A673 (cell line): ENCODE measurements at regions not wholly inside any gene's neighbourhood (a gene's known extent, or its start where the extent isn't known, plus 50 kb on each side); places are given as distances from the start of the nearest gene placed in this dataset.

Experiments used
- BruUV-seq: library from RNA; stranded (reverse); fragments of 400-500 nt; replicated peaks from 2 replicates; lab custom pipeline; 2021; lab: Mats Ljungman, UMichigan
- CTCF ChIA-PET: fragments of 300-600 bp; sonication (Branson Sonifier 250); formaldehyde crosslinking; loops from one replicate; lab custom pipeline; 2022; ENCODE audit warnings: antibody characterized with exemption; lab: Charles Lee
- POLR2A ChIA-PET: fragments of 300-600 bp; sonication (Branson Sonifier 250); formaldehyde crosslinking; loops from one replicate; lab custom pipeline; 2022; ENCODE audit warnings: antibody characterized with exemption; ENCODE audit not compliant: low non-redundant PET; lab: Charles Lee
- DNase-seq: peaks from one replicate; pipeline ENCODE4 v3.0.0-alpha.2; 2015; ENCODE audit warnings: low spot score
- H3K27ac ChIP-seq: fragments of 200-600 bp; sonication (generic); 2 replicates; pipeline ENCODE4 v1.5.1; 2016; ENCODE audit warnings: mixed run types, low read depth, mild to moderate bottlenecking, mixed read lengths, antibody characterized with exemption, low read length; ENCODE audit not compliant: poor library complexity, severe bottlenecking
- H3K27me3 ChIP-seq: fragments of 200-600 bp; sonication (generic); replicated peaks from 2 replicates; pipeline ENCODE4 v1.6.1; 2017; ENCODE audit warnings: mixed run types, low read depth, mild to moderate bottlenecking, mixed read lengths, antibody characterized with exemption, low read length; ENCODE audit not compliant: insufficient read depth, poor library complexity
- H3K36me3 ChIP-seq: fragments of 200-600 bp; sonication (generic); 2 replicates; pipeline ENCODE4 v1.6.1; 2016; ENCODE audit warnings: mixed run types, mild to moderate bottlenecking, mixed read lengths, antibody characterized with exemption, low read length; ENCODE audit not compliant: insufficient read depth, poor library complexity, severe bottlenecking
- H3K4me1 ChIP-seq: fragments of 200-600 bp; sonication (generic); 2 replicates; pipeline ENCODE4 v1.6.1; 2017; ENCODE audit warnings: mixed run types, mild to moderate bottlenecking, mixed read lengths, antibody characterized with exemption, low read length; ENCODE audit not compliant: insufficient read depth, poor library complexity, severe bottlenecking
- H3K4me3 ChIP-seq: fragments of 200-600 bp; sonication (generic); 2 replicates; pipeline ENCODE4 v1.5.1; 2016; ENCODE audit warnings: low read depth, mixed run types, mild to moderate bottlenecking, mixed read lengths, low read length; ENCODE audit not compliant: poor library complexity, severe bottlenecking
- H3K9me3 ChIP-seq: fragments of 200-600 bp; sonication (generic); 2 replicates; pipeline ENCODE4 v1.6.1; 2016; ENCODE audit warnings: mixed run types, low read depth, mild to moderate bottlenecking, mixed read lengths, antibody characterized with exemption, low read length; ENCODE audit not compliant: poor library complexity, severe bottlenecking
- CTCF ChIP-seq: fragments of 300-800, 200-600 bp; sonication (generic); conservative IDR thresholded peaks from 2 replicates; pipeline ENCODE4 v1.5.1; 2017; ENCODE audit warnings: low read depth, mild to moderate bottlenecking, antibody characterized with exemption, low read length, moderate library complexity, mixed read lengths
- EZH2 ChIP-seq: fragments of 200-600 bp; sonication (generic); IDR thresholded peaks from 2 replicates; pipeline ENCODE4 v1.6.1; 2017; ENCODE audit warnings: borderline replicate concordance, low read depth, mild to moderate bottlenecking, mixed read lengths, antibody characterized with exemption, low read length; ENCODE audit not compliant: poor library complexity, severe bottlenecking
- intact Hi-C: fragments of 100-400 bp; cut with micrococcal nuclease; formaldehyde crosslinking; loops from one replicate; pipeline ENCODE4 v1.10.0; 2022; ENCODE audit not compliant: unreplicated experiment

- intact Hi-C loops: no loop called here
- no peak for DNase-seq
- no peak overlapping the region for H3K27ac ChIP-seq
- TF ChIP-seq CTCF (no peak), EZH2 (no peak)
- H3K4me1 ChIP-seq: no peaks in the 10 kb centered on the region
- no peak overlapping the region for H3K4me3 ChIP-seq
- POLR2A ChIA-PET: no interaction called here
- no peaks in the 10 kb centered on the region for H3K27me3 ChIP-seq
- CTCF ChIA-PET: no interaction called here
- BruUV-seq: no TSS peak
- H3K9me3 ChIP-seq: no peaks in the 10 kb centered on the region
- no peaks in the 10 kb centered on the region for H3K36me3 ChIP-seq
These were observed 150.6 kb upstream of the MED14 start for GRCh38 chrX:40885989-40886388.

- Histone ChIP-seq H3K27ac (no peak overlapping the region), H3K36me3 (no peaks in the 10 kb centered on the region), H3K4me3 (no peak overlapping the region), H3K9me3 (no peaks in the 10 kb centered on the region), H3K27me3 (no peaks in the 10 kb centered on the region), H3K4me1 (no peaks in the 10 kb centered on the region)
- ChIA-PET POLR2A (no interaction called here), CTCF (no interaction called here)
- DNase-seq: no peak
- no peak for TF ChIP-seq CTCF
- TF ChIP-seq EZH2: no peak
- no TSS peak for BruUV-seq
- intact Hi-C loops: no loop called here
These were observed 152.1 kb upstream of the MED14 start for GRCh38 chrX:40887476-40887875.

GRCh38 chrX:40891798-40892197 is 156.5 kb upstream of the MED14 start:
- ChIA-PET POLR2A (no interaction called here), CTCF (no interaction called here)
- BruUV-seq: no TSS peak
- DNase-seq: no peak
- intact Hi-C loops: no loop called here
- Histone ChIP-seq H3K4me3 (no peak overlapping the region), H3K27ac (no peak overlapping the region), H3K36me3 (no peaks in the 10 kb centered on the region), H3K27me3 (no peaks in the 10 kb centered on the region), H3K9me3 (no peaks in the 10 kb centered on the region), H3K4me1 (no peaks in the 10 kb centered on the region)
- TF ChIP-seq EZH2: no peak
- TF ChIP-seq CTCF: no peak
